Loucy (cell line): ENCODE measurements at regions not wholly inside any gene's neighbourhood (a gene's known extent, or its start where the extent isn't known, plus 50 kb on each side); places are given as distances from the start of the nearest gene placed in this dataset.

ENCODE experiments used
- EZH2phosphoT487 ChIP-seq: fragments of 200-600 bp; IDR thresholded peaks from 2 replicates; pipeline ENCODE4 v1.6.1; 2018; ENCODE audit warnings: antibody characterized with exemption, mild to moderate bottlenecking, moderate library complexity, borderline replicate concordance
- TF ChIP-seq, protein P1 (sequence below): fragments of 200-600 bp; sonication (generic); conservative IDR thresholded peaks from 2 replicates; pipeline ENCODE4 v1.5.1; 2014; ENCODE audit warnings: mild to moderate bottlenecking, antibody characterized with exemption, low read length

DNA sequence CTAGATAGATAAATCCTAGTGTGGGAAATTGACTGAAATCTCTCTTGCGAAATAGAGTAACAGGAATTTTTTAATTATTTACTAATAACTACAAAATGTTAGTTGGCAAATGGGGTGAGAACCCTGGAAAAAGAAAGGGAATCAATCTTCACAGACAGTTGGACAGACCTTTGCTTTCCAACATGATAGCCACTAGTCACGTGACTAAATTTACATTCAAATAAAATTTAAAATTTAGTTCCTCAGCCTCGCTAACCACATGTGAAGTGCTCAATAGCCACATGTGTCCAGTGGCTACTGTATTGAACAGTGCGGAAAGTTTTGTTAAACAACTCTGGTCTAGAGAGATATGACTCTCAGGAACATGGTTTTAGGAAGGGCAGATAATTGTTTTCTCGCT is 289.9 kb upstream of the RASA1 start:
- TF ChIP-seq, protein P1, sequence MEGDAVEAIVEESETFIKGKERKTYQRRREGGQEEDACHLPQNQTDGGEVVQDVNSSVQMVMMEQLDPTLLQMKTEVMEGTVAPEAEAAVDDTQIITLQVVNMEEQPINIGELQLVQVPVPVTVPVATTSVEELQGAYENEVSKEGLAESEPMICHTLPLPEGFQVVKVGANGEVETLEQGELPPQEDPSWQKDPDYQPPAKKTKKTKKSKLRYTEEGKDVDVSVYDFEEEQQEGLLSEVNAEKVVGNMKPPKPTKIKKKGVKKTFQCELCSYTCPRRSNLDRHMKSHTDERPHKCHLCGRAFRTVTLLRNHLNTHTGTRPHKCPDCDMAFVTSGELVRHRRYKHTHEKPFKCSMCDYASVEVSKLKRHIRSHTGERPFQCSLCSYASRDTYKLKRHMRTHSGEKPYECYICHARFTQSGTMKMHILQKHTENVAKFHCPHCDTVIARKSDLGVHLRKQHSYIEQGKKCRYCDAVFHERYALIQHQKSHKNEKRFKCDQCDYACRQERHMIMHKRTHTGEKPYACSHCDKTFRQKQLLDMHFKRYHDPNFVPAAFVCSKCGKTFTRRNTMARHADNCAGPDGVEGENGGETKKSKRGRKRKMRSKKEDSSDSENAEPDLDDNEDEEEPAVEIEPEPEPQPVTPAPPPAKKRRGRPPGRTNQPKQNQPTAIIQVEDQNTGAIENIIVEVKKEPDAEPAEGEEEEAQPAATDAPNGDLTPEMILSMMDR: no peak
- no peak for TF ChIP-seq EZH2phosphoT487
